ENCODE measurements at regions not wholly inside any gene's neighbourhood (a gene's known extent, or its start where the extent isn't known, plus 50 kb on each side); places are given as distances from the start of the nearest gene placed in this dataset.

GRCh38 chr4:4694827-4695226 is 153.0 kb upstream of the STX18 start:
- Mint-ChIP-seq H3K9me3 (ENCODE audit: low read depth, unreplicated experiment) (no peaks in the 10 kb centered on the region), H3K27me3 (ENCODE audit: unreplicated experiment) (no peaks in the 10 kb centered on the region), H3K4me3 (ENCODE audit: low read depth, unreplicated experiment) (no peak overlapping the region), H3K27ac (ENCODE audit: unreplicated experiment) (no peak overlapping the region), H3K4me1 (ENCODE audit: low read depth, unreplicated experiment) (no peaks in the 10 kb centered on the region), H3K36me3 (ENCODE audit: insufficient read depth, unreplicated experiment) (no peaks in the 10 kb centered on the region)
- CTCF ChIA-PET = no interaction called here
- DNase-seq = no peak
- TF ChIP-seq CTCF (IDR thresholded peaks at IDR 0.05; ENCODE audit: unreplicated experiment) = no peak
- intact Hi-C loops (cut with micrococcal nuclease; ENCODE audit: unreplicated experiment) = no loop called here
- no TSS peak for BruUV-seq (replicated peaks)

GRCh38 chr4:4694296-4694772 is 152.5 kb upstream of the STX18 start:
- Mint-ChIP-seq H3K4me3 (ENCODE audit: low read depth, unreplicated experiment) (no peak overlapping the region), H3K36me3 (ENCODE audit: insufficient read depth, unreplicated experiment) (no peaks in the 10 kb centered on the region), H3K9me3 (ENCODE audit: low read depth, unreplicated experiment) (no peaks in the 10 kb centered on the region), H3K27me3 (ENCODE audit: unreplicated experiment) (no peaks in the 10 kb centered on the region), H3K27ac (ENCODE audit: unreplicated experiment) (no peak overlapping the region), H3K4me1 (ENCODE audit: low read depth, unreplicated experiment) (no peaks in the 10 kb centered on the region)
- no TSS peak for BruUV-seq (replicated peaks)
- CTCF ChIA-PET = no interaction called here
- DNase-seq = no peak
- no peak for TF ChIP-seq CTCF (IDR thresholded peaks at IDR 0.05; ENCODE audit: unreplicated experiment)
- intact Hi-C loops (cut with micrococcal nuclease; ENCODE audit: unreplicated experiment) = no loop called here

GRCh38 chr4:4693755-4694295 is 152.0 kb upstream of the STX18 start:
- Mint-ChIP-seq H3K4me3 (ENCODE audit: low read depth, unreplicated experiment) (no peak overlapping the region), H3K4me1 (ENCODE audit: low read depth, unreplicated experiment) (no peaks in the 10 kb centered on the region), H3K36me3 (ENCODE audit: insufficient read depth, unreplicated experiment) (no peaks in the 10 kb centered on the region), H3K27me3 (ENCODE audit: unreplicated experiment) (no peaks in the 10 kb centered on the region), H3K27ac (ENCODE audit: unreplicated experiment) (no peak overlapping the region), H3K9me3 (ENCODE audit: low read depth, unreplicated experiment) (no peaks in the 10 kb centered on the region)
- BruUV-seq (replicated peaks) = no TSS peak
- CTCF ChIA-PET = no interaction called here
- DNase-seq = no peak
- TF ChIP-seq CTCF (IDR thresholded peaks at IDR 0.05; ENCODE audit: unreplicated experiment) = no peak
- intact Hi-C loops (cut with micrococcal nuclease; ENCODE audit: unreplicated experiment) = no loop called here

- TF ChIP-seq CTCF (IDR thresholded peaks at IDR 0.05; ENCODE audit: unreplicated experiment) = no peak
- BruUV-seq (replicated peaks) = no TSS peak
- intact Hi-C loops (cut with micrococcal nuclease; ENCODE audit: unreplicated experiment) = no loop called here
- Mint-ChIP-seq H3K9me3 (ENCODE audit: low read depth, unreplicated experiment) (peaks cover 3% of the 10 kb centered on the region), H3K27ac (ENCODE audit: unreplicated experiment) (no peak overlapping the region), H3K4me3 (ENCODE audit: low read depth, unreplicated experiment) (no peak overlapping the region), H3K36me3 (ENCODE audit: insufficient read depth, unreplicated experiment) (no peaks in the 10 kb centered on the region), H3K4me1 (ENCODE audit: low read depth, unreplicated experiment) (no peaks in the 10 kb centered on the region), H3K27me3 (ENCODE audit: unreplicated experiment) (no peaks in the 10 kb centered on the region)
- no peak for DNase-seq
- CTCF ChIA-PET = interaction anchor here (0.7 kb wide), 1 partner anchor 9 kb away, joined by 4 read pairs; no protein-coding TSS in a partner anchor
Observed at GRCh38 chr4:4693258-4693657, 151.4 kb upstream of the STX18 start.
